ENCODE measurements at regions not wholly inside any gene's neighbourhood (a gene's known extent, or its start where the extent isn't known, plus 50 kb on each side); places are given as distances from the start of the nearest gene placed in this dataset.

- CTCF ChIA-PET: interaction anchor here (0.8 to 4.0 kb wide), 4 partner anchors 30 to 370 kb away, joined by 3 to 30 read pairs (median 5); no protein-coding TSS in a partner anchor
- H3K27ac ChIP-seq (ENCODE audit: control insufficient read depth, insufficient read depth): no peak overlapping the region
- no peak for ATAC-seq
- RAD21 ChIA-PET (ENCODE audit: unreplicated experiment): interaction anchor here (0.7 to 1.1 kb wide), 3 partner anchors 74 to 242 kb away, joined by 3 read pairs; no protein-coding TSS in a partner anchor
- TF ChIP-seq RAD21 (IDR thresholded peaks at IDR 0.05; ENCODE audit: insufficient read depth, low read depth, low read length) (no peak), CHD2 (IDR thresholded peaks at IDR 0.05; ENCODE audit: borderline replicate concordance, low read depth, low read length) (no peak), LARP7 (IDR thresholded peaks at IDR 0.05) (no peak), IKZF1 (conservative IDR thresholded peaks at IDR 0.05) (no peak), E4F1 (IDR thresholded peaks at IDR 0.05; ENCODE audit: borderline replicate concordance, partially characterized antibody) (no peak), ETV6 (conservative IDR thresholded peaks at IDR 0.05 in 1 of 2, IDR thresholded peaks at IDR 0.05 in 1 of 2; ENCODE audit: borderline replicate concordance in 1 of 2, low read depth in 1 of 2) (no peak), NFYB (IDR thresholded peaks at IDR 0.05; ENCODE audit: insufficient read depth, low read depth, low read length) (no peak), CBX3 (IDR thresholded peaks at IDR 0.05; ENCODE audit: borderline replicate concordance, low read depth) (no peak), POLR2A (IDR thresholded peaks at IDR 0.05; ENCODE audit: low read depth, low read length) (no peak), ZNF592 (IDR thresholded peaks at IDR 0.05) (no peak), SMAD5 (IDR thresholded peaks at IDR 0.05; ENCODE audit: low read depth) (no peak), CTCF (IDR thresholded peaks at IDR 0.05 in 2 of 3, conservative IDR thresholded peaks at IDR 0.05 in 1 of 3; ENCODE audit: control insufficient read depth in 2 of 3, extremely low read depth in 1 of 3, insufficient read depth in 1 of 3, low read depth in 3 of 3, low read length in 3 of 3) (no peak), PKNOX1 (IDR thresholded peaks at IDR 0.05) (no peak)
- H3K9me3 ChIP-seq (replicated peaks; ENCODE audit: control insufficient read depth, insufficient read depth, low read length): no peaks in the 10 kb centered on the region
- H3K36me3 ChIP-seq (ENCODE audit: control insufficient read depth in 2 of 2, insufficient read depth in 2 of 2, low read length in 1 of 2): no peaks in the 10 kb centered on the region
- no peaks in the 10 kb centered on the region for H4K20me1 ChIP-seq (ENCODE audit: control insufficient read depth, insufficient read depth)
- H3K27me3 ChIP-seq (replicated peaks in 1 of 2; ENCODE audit: control insufficient read depth in 2 of 2, insufficient read depth in 2 of 2, low read length in 1 of 2): no peaks in the 10 kb centered on the region
- no peak overlapping the region for H3K4me3 ChIP-seq
- H3K79me2 ChIP-seq (ENCODE audit: control insufficient read depth, insufficient read depth, low read length): no peaks in the 10 kb centered on the region
- no peak for DNase-seq (ENCODE audit: low read depth, low spot score)
- no TSS peak for BruUV-seq (replicated peaks)
- in situ Hi-C loops (cut with MboI): loop anchor here (25.0 kb wide), 1 partner anchor 666 kb away; no protein-coding TSS in a partner anchor
- SMC1A ChIA-PET (ENCODE audit: uncharacterized antibody, unreplicated experiment): interaction anchor here (0.7 to 3.3 kb wide), 7 partner anchors 10 to 241 kb away, joined by 3 to 21 read pairs (median 4); no protein-coding TSS in a partner anchor
- FAIRE-seq: no peak
- POLR2A ChIA-PET: no interaction called here
- no peak overlapping the region for H2AFZ ChIP-seq (ENCODE audit: control insufficient read depth, low read depth, low read length)
- H3K9ac ChIP-seq (ENCODE audit: control insufficient read depth, insufficient read depth, low read length): no peak overlapping the region
- WGBS (ENCODE audit: insufficient coverage, insufficient replicate concordance, low lambda C conversion rate, missing lambda C conversion rate): 41% methylated on average over 4 of the region's 4 CpGs
- intact Hi-C loops (cut with micrococcal nuclease; ENCODE audit: unreplicated experiment): no loop called here
- no peak overlapping the region for H3K4me2 ChIP-seq (ENCODE audit: control insufficient read depth, insufficient read depth)
- H3K4me1 ChIP-seq (ENCODE audit: control insufficient read depth, insufficient read depth, low read length): no peaks in the 10 kb centered on the region
Observed at GRCh38 chr3:150177673-150178381, 207.1 kb upstream of the PFN2 start.
